Spleen (tissue), 11 donors: ENCODE measurements at regions not wholly inside any gene's neighbourhood (a gene's known extent, or its start where the extent isn't known, plus 50 kb on each side); places are given as distances from the start of the nearest gene placed in this dataset.
A peak's percentile ranks its signal among the peaks of the same experiment; 100 is the strongest.

Experiments used
- DNase-seq: peaks from one replicate; pipeline ENCODE4 v3.0.0-alpha.2; 2020
- H3K27ac ChIP-seq, 8 donors: fragments of 200-600 bp; sonication (generic) in 7 of 8; 1 replicate in 4 of 8; 2 replicates in 4 of 8; pipeline versions ENCODE4 v1.5.0 to v1.8.0; 2016 to 2021; ENCODE audit warnings: inconsistent platforms in 4 of 8, mild to moderate bottlenecking in 4 of 8, moderate library complexity in 1 of 8
- H3K27me3 ChIP-seq, 7 donors: fragments of 200-600 bp; sonication (generic) in 6 of 7; replicated peaks in 1 of 7; 1 replicate in 4 of 7; 2 replicates in 3 of 7; pipeline versions ENCODE4 v1.5.0 to v1.8.0; 2016 to 2021; ENCODE audit warnings: inconsistent platforms in 3 of 7, mild to moderate bottlenecking in 1 of 7
- H3K36me3 ChIP-seq, 6 donors: fragments of 200-600 bp; sonication (generic) in 5 of 6; 1 replicate in 4 of 6; 2 replicates in 2 of 6; pipeline versions ENCODE4 v1.5.0 to v1.8.0; 2016 to 2021; ENCODE audit warnings: inconsistent platforms in 2 of 6
- H3K4me1 ChIP-seq, 6 donors: fragments of 200-600 bp; sonication (generic) in 5 of 6; 1 replicate in 3 of 6; 2 replicates in 3 of 6; pipeline versions ENCODE4 v1.5.0 to v1.8.0; 2016 to 2021; ENCODE audit warnings: inconsistent platforms in 3 of 6
- H3K4me3 ChIP-seq, 8 donors: fragments of 200-600 bp; sonication (generic) in 7 of 8; 1 replicate in 4 of 8; 2 replicates in 4 of 8; pipeline versions ENCODE4 v1.5.0 to v1.8.0; 2016 to 2021; ENCODE audit warnings: inconsistent platforms in 4 of 8, mild to moderate bottlenecking in 4 of 8, moderate library complexity in 2 of 8
- H3K9me3 ChIP-seq, 8 donors: fragments of 200-600 bp; sonication (generic) in 7 of 8; 1 replicate in 4 of 8; 2 replicates in 4 of 8; pipeline versions ENCODE4 v1.5.0 to v1.8.0; 2016 to 2021; ENCODE audit warnings: inconsistent platforms in 4 of 8
- POLR2A ChIP-seq, 3 donors: fragments of 450-650 bp; IDR thresholded peaks; one replicate each; pipeline ENCODE4 v1.5.1; 2017; ENCODE audit warnings: antibody characterized with exemption in 3 of 3, mild to moderate bottlenecking in 1 of 3
- POLR2AphosphoS5 ChIP-seq, 3 donors: sonication (generic); formaldehyde crosslinking; IDR thresholded peaks; one replicate each; pipeline ENCODE4 v1.5.1; 2017; ENCODE audit warnings: antibody characterized with exemption in 3 of 3
- WGBS, 5 donors: extraction: QIAGEN DNeasy Blood & Tissue Kit in 3 of 5; methylation state at CpG; one replicate each; pipeline versions ENCODE4 v1.1.5 to v1.1.7; 2013 to 2018; 5-methylcytosine and 5-hydroxymethylcytosine counted together
- intact Hi-C: fragments of 100-400 bp; cut with DNase I; formaldehyde crosslinking; loops from one replicate; pipeline ENCODE4 v1.15.0; 2023; ENCODE audit warnings: low total_unique reads
- TF ChIP-seq, protein P1 (sequence below), 11 experiments: fragments of 200-600 bp in 7 of 11; fragments of 450-650 bp in 4 of 11; sonication (generic) in 4 of 11; IDR thresholded peaks in 8 of 11; conservative IDR thresholded peaks in 3 of 11; 1 replicate in 7 of 11; 2 replicates in 4 of 11; pipeline versions ENCODE4 v1.4.0 to v1.8.0; 2016 to 2021; ENCODE audit warnings: antibody characterized with exemption in 11 of 11, inconsistent platforms in 4 of 11, mild to moderate bottlenecking in 1 of 11
- donor health status: healthy with polysubstance abuse.
- donor health status: DM: no; HTN: no; CAD: no; lungs with moderate emphysema.
- donor health status: DM: no; HTN: no; CAD: no.
- donor health status: Bipolar disorder and iron deficiency.
- donor health status: healthy.
- donor health status: DM: no; HTN: no; CAD: no.
- donor health status: DM: yes; HTN: yes; CAD: no.

GRCh38 chr2:60659026-60659425 lies 97.0 kb upstream of the PAPOLG start:
- peaks cover 0 to 7% (median 0%) of the 10 kb centered on the region in 8 donors for H3K9me3 ChIP-seq
- H3K27me3 ChIP-seq: peaks cover 0 to under 1% (median 0%) of the 10 kb centered on the region in 7 donors
- no peak for DNase-seq
- TF ChIP-seq POLR2A (IDR thresholded peaks at IDR 0.05): no peak
- TF ChIP-seq, protein P1, sequence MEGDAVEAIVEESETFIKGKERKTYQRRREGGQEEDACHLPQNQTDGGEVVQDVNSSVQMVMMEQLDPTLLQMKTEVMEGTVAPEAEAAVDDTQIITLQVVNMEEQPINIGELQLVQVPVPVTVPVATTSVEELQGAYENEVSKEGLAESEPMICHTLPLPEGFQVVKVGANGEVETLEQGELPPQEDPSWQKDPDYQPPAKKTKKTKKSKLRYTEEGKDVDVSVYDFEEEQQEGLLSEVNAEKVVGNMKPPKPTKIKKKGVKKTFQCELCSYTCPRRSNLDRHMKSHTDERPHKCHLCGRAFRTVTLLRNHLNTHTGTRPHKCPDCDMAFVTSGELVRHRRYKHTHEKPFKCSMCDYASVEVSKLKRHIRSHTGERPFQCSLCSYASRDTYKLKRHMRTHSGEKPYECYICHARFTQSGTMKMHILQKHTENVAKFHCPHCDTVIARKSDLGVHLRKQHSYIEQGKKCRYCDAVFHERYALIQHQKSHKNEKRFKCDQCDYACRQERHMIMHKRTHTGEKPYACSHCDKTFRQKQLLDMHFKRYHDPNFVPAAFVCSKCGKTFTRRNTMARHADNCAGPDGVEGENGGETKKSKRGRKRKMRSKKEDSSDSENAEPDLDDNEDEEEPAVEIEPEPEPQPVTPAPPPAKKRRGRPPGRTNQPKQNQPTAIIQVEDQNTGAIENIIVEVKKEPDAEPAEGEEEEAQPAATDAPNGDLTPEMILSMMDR (IDR thresholded peaks at IDR 0.05 in 8 of 11, conservative IDR thresholded peaks at IDR 0.05 in 3 of 11): no peak
- H3K4me1 ChIP-seq: peaks cover 0 to 29% (median 18%) of the 10 kb centered on the region in 6 donors
- H3K4me3 ChIP-seq: no peak overlapping the region
- no peak overlapping the region for H3K27ac ChIP-seq
- H3K36me3 ChIP-seq: no peaks in the 10 kb centered on the region
- intact Hi-C loops: no loop called here
- WGBS, 5 donors: 63 to 94% (median 81%) methylated on average over 5 of the region's 5 CpGs

GRCh38 chr2:60661073-60661738 lies 94.9 kb upstream of the PAPOLG start:
- H3K27ac ChIP-seq: peak overlapping the region in 6 of 8 donors; percentile 12 to 75 (median 52)
- TF ChIP-seq POLR2A (IDR thresholded peaks at IDR 0.05): no peak
- TF ChIP-seq, protein P1 (IDR thresholded peaks at IDR 0.05 in 8 of 11, conservative IDR thresholded peaks at IDR 0.05 in 3 of 11): no peak
- TF ChIP-seq POLR2AphosphoS5 (IDR thresholded peaks at IDR 0.05): no peak
- DNase-seq: no peak
- WGBS, 5 donors: 85 to 96% (median 92%) methylated on average over 1 of the region's 1 CpG
- no peak overlapping the region for H3K4me3 ChIP-seq
- peaks cover 0 to 29% (median 18%) of the 10 kb centered on the region in 6 donors for H3K4me1 ChIP-seq
- H3K9me3 ChIP-seq: peaks cover 0 to 7% (median 0%) of the 10 kb centered on the region in 8 donors
- H3K36me3 ChIP-seq: no peaks in the 10 kb centered on the region
- intact Hi-C loops: no loop called here
- no peaks in the 10 kb centered on the region for H3K27me3 ChIP-seq

DNA sequence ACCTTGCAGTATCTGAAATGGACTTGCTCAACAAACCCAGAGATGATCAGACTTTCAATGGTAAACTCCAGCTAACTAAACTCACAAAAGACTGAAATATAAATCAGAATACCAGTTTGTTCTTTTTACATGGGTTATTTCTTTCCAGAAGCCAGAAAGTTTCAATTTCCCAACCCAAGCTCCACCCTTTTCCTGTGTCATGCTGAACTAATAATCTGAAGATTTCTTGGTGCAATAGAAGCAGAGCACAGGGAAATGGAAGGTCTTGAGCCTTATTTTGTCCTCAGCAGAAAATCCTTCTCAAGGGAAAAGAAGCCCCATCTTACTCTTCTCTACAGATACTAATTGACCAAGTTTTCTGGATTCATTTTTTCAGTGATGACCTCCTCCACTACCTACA lies 93.3 kb upstream of the PAPOLG start:
- H3K4me1 ChIP-seq: peaks cover 0 to 29% (median 18%) of the 10 kb centered on the region in 6 donors
- H3K27ac ChIP-seq: peak overlapping the region in 3 of 8 donors; percentile 48 to 75 (median 66)
- intact Hi-C loops: no loop called here

DNA sequence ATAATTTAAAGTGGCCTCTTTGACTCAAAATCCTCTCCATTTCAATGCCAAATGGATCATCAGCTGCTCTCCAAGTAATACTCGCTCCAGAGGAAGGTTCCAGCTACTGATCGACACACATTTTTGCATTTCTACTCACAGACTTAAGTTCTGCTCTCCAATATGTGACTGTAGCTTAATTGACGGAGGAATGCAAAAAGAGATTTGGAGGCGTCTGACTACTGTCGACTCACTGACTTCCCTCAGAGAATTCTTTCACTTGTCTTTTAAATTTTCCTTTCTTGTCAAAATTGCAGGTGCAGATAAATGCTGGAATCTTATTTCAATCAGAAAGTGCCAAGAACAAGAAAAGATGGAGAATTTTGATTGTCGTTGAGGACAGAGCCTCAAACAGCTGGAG lies 84.1 kb upstream of the PAPOLG start:
- Histone ChIP-seq H3K27ac (no peak overlapping the region), H3K4me1 (peaks cover 0 to 5% (median 2%) of the 10 kb centered on the region in 6 donors), H3K4me3 (no peak overlapping the region), H3K9me3 (no peaks in the 10 kb centered on the region), H3K36me3 (no peaks in the 10 kb centered on the region), H3K27me3 (no peaks in the 10 kb centered on the region)
- no peak for DNase-seq
- WGBS, 5 donors: 77 to 87% (median 84%) methylated on average over 6 of the region's 6 CpGs
- intact Hi-C loops: no loop called here
- no peak for TF ChIP-seq POLR2AphosphoS5 (IDR thresholded peaks at IDR 0.05)
- no peak for TF ChIP-seq POLR2A (IDR thresholded peaks at IDR 0.05)
- TF ChIP-seq, protein P1 (IDR thresholded peaks at IDR 0.05 in 8 of 11, conservative IDR thresholded peaks at IDR 0.05 in 3 of 11): no peak

More for the DNA sequence above, 93.3 kb upstream of the PAPOLG start:
- no peak for DNase-seq
- Histone ChIP-seq H3K27me3 (no peaks in the 10 kb centered on the region), H3K36me3 (no peaks in the 10 kb centered on the region), H3K9me3 (peaks cover 0 to 7% (median 0%) of the 10 kb centered on the region in 8 donors), H3K4me3 (no peak overlapping the region)
- no peak for TF ChIP-seq POLR2AphosphoS5 (IDR thresholded peaks at IDR 0.05)
- no peak for TF ChIP-seq POLR2A (IDR thresholded peaks at IDR 0.05)
- TF ChIP-seq, protein P1 (IDR thresholded peaks at IDR 0.05 in 8 of 11, conservative IDR thresholded peaks at IDR 0.05 in 3 of 11): no peak
